Glutamatergic neuron (in vitro differentiated cells): ENCODE measurements at regions not wholly inside any gene's neighbourhood (a gene's known extent, or its start where the extent isn't known, plus 50 kb on each side); places are given as distances from the start of the nearest gene placed in this dataset.

Experiments used
- DNase-seq: peaks from one replicate; pipeline ENCODE4 v3.0.0; 2022
- H3K27ac Mint-ChIP-seq: one replicate; pipeline ENCODE4 v1.8.0; 2020; ENCODE audit warnings: mild to moderate bottlenecking, mixed read lengths, inconsistent platforms; ENCODE audit not compliant: unreplicated experiment
- H3K27me3 Mint-ChIP-seq: one replicate; pipeline ENCODE4 v1.8.0; 2020; ENCODE audit warnings: mild to moderate bottlenecking, moderate library complexity, mixed read lengths, inconsistent platforms; ENCODE audit not compliant: unreplicated experiment
- H3K36me3 Mint-ChIP-seq: one replicate; pipeline ENCODE4 v1.8.0; 2020; ENCODE audit warnings: mild to moderate bottlenecking, mixed read lengths, inconsistent platforms; ENCODE audit not compliant: unreplicated experiment
- H3K4me1 Mint-ChIP-seq: one replicate; pipeline ENCODE4 v1.8.0; 2020; ENCODE audit warnings: mild to moderate bottlenecking, low read depth, mixed read lengths, inconsistent platforms; ENCODE audit not compliant: unreplicated experiment
- H3K4me3 Mint-ChIP-seq: one replicate; pipeline ENCODE4 v1.8.0; 2020; ENCODE audit warnings: mild to moderate bottlenecking, mixed read lengths, inconsistent platforms; ENCODE audit not compliant: unreplicated experiment
- H3K9me3 Mint-ChIP-seq: one replicate; pipeline ENCODE4 v1.8.0; 2020; ENCODE audit warnings: mild to moderate bottlenecking, moderate library complexity, mixed read lengths, inconsistent platforms; ENCODE audit not compliant: unreplicated experiment
- TF ChIP-seq, protein P1 (sequence below): fragments of 200-600 bp; sonication (generic); IDR thresholded peaks from one replicate; pipeline ENCODE4 v1.5.0; 2021; ENCODE audit not compliant: partially characterized antibody, unreplicated experiment

DNA sequence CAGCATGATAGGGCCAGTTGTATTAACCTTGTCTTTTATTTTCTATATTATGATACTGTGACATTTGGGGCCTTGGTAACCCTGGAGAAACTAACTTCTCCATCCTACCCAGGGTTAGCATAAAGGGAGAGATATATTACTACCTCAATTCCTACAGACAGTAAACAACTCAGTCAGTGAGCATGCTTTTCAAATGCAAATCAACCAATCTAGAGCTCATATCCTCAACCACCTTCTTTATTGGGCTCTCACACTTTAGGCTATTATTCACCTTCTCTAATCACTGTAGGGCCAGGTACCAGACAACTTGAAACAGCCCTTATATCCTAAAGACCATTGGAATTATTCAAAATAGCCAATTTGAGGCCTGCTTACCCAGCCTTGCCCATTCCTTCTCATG lies 477.6 kb downstream of the PTPRC start:
- DNase-seq: no peak
- H3K4me1 Mint-ChIP-seq: no peaks in the 10 kb centered on the region
- TF ChIP-seq, protein P1, sequence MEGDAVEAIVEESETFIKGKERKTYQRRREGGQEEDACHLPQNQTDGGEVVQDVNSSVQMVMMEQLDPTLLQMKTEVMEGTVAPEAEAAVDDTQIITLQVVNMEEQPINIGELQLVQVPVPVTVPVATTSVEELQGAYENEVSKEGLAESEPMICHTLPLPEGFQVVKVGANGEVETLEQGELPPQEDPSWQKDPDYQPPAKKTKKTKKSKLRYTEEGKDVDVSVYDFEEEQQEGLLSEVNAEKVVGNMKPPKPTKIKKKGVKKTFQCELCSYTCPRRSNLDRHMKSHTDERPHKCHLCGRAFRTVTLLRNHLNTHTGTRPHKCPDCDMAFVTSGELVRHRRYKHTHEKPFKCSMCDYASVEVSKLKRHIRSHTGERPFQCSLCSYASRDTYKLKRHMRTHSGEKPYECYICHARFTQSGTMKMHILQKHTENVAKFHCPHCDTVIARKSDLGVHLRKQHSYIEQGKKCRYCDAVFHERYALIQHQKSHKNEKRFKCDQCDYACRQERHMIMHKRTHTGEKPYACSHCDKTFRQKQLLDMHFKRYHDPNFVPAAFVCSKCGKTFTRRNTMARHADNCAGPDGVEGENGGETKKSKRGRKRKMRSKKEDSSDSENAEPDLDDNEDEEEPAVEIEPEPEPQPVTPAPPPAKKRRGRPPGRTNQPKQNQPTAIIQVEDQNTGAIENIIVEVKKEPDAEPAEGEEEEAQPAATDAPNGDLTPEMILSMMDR: no peak

DNA sequence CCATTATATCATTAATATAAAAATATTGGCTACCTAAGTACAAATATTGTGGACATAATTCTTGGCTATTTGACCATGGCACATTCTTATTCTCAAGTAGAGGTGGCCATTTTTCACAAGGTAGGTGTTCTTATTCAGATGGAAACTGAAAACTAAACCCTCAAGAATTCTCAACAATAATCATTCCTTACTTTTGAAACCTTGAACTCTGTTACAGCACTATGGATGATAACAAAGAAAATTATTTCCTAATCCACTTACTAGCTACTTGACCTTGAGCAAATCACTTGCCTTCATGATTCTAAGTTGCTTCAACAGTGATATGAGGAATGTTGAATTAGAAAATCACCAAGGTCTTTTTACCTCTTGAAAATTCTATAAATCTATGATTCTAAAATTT lies 482.2 kb downstream of the PTPRC start:
- no peak overlapping the region for H3K4me3 Mint-ChIP-seq
- H3K27ac Mint-ChIP-seq: no peak overlapping the region
- no peaks in the 10 kb centered on the region for H3K27me3 Mint-ChIP-seq
- H3K4me1 Mint-ChIP-seq: no peaks in the 10 kb centered on the region
- TF ChIP-seq, protein P1: no peak
- DNase-seq: no peak
- no peaks in the 10 kb centered on the region for H3K36me3 Mint-ChIP-seq
- H3K9me3 Mint-ChIP-seq: no peaks in the 10 kb centered on the region

More for the DNA sequence above, 477.6 kb downstream of the PTPRC start:
- Mint-ChIP-seq H3K4me3 (no peak overlapping the region), H3K36me3 (no peaks in the 10 kb centered on the region), H3K9me3 (no peaks in the 10 kb centered on the region), H3K27me3 (no peaks in the 10 kb centered on the region), H3K27ac (no peak overlapping the region)

DNA sequence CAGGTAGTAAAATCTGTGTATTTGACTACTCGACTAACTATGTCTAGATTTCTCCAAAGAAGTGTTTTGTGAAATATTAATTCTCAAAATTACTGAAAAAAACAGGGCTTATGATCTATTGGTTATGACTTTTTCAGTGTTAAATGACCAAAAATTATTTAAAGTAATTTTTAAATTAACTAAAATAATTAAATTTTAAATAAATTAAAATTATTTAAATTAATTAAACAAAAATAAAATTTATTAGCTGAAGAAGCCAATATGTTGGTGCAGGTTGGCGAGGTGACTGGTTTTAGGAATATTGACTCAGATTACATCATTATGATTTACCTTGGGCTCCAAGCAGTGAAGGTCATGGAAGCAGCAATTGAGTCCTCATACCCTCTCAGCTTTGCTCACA lies 483.2 kb downstream of the PTPRC start:
- TF ChIP-seq, protein P1: no peak
- no peaks in the 10 kb centered on the region for H3K4me1 Mint-ChIP-seq
- no peaks in the 10 kb centered on the region for H3K9me3 Mint-ChIP-seq
- DNase-seq: no peak
- no peaks in the 10 kb centered on the region for H3K27me3 Mint-ChIP-seq
- H3K36me3 Mint-ChIP-seq: no peaks in the 10 kb centered on the region
- H3K27ac Mint-ChIP-seq: no peak overlapping the region
- H3K4me3 Mint-ChIP-seq: no peak overlapping the region

DNA sequence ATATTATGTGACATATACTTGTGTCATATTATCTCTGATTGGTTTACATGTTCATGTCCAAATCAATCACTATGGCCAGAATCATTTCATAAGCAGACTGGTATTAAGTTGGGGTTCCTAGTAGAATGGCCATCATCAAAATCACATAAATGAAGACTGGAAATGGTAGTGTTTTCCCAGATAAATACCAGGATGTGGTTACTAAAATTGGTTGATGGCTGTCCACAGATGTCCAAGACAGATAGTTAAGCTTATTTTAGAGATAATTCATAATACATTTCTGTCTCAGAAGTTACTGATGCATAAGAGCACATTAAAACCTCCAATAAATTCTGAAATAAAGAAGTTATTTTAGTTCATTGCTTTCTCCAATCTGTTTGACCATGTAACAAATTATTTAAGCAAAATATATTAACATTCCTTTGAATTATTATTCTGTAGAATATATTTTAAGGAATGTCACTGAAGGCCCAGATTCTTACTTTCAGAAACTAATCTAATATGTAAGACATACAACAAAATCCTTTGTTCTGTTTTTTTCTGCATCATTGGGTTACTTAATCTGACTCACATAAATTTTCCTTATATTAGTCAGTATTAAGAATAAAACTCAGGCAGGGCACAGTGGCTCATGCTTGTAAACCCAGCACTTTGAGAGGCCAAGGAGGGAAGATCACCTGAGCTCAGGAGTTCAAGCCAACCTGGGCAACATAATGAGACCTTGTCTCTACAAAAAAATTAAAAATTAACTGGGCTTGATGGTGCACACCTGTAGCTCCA lies 483.9 kb downstream of the PTPRC start:
- no peaks in the 10 kb centered on the region for H3K4me1 Mint-ChIP-seq

DNA sequence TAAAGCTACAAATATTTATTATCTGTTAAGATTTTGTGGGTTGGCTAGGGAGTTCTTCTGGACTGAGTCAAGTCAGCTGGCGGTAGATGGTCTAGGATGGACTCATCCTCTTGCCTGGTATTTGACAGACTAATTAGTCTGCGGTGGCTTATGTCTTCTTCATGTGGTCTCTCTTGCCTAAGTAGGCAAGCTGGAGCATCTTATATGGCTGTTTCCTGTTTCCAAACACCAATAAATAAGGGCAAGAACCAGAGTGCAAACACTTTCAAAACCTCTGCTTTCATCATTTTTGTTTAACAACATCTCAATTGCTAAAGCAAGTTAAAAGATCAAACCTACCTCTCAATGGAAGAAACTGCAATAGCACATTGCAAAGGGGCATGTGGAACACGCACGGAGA lies 484.8 kb downstream of the PTPRC start:
- no peaks in the 10 kb centered on the region for H3K9me3 Mint-ChIP-seq
- no peak for DNase-seq
- TF ChIP-seq, protein P1: no peak
- no peak overlapping the region for H3K4me3 Mint-ChIP-seq
- no peaks in the 10 kb centered on the region for H3K27me3 Mint-ChIP-seq
- no peaks in the 10 kb centered on the region for H3K4me1 Mint-ChIP-seq
- no peak overlapping the region for H3K27ac Mint-ChIP-seq
- no peaks in the 10 kb centered on the region for H3K36me3 Mint-ChIP-seq

More for the DNA sequence above, 483.9 kb downstream of the PTPRC start:
- Mint-ChIP-seq H3K4me3 (no peak overlapping the region), H3K27me3 (no peaks in the 10 kb centered on the region), H3K36me3 (no peaks in the 10 kb centered on the region), H3K27ac (no peak overlapping the region), H3K9me3 (no peaks in the 10 kb centered on the region)
- DNase-seq: no peak
- TF ChIP-seq, protein P1: no peak
